Uterus (tissue), 2 donors: ENCODE measurements at regions not wholly inside any gene's neighbourhood (a gene's known extent, or its start where the extent isn't known, plus 50 kb on each side); places are given as distances from the start of the nearest gene placed in this dataset.

Experiments
- CTCF ChIP-seq, 4 experiments: fragments of 200-600 bp in 2 of 4; fragments of 450-650 bp in 2 of 4; sonication (generic) in 2 of 4; IDR thresholded peaks; one replicate each; pipeline ENCODE4 v1.5.1; 2016 to 2019; ENCODE audit warnings: antibody characterized with exemption in 4 of 4, mild to moderate bottlenecking in 2 of 4, moderate library complexity in 1 of 4
- POLR2A ChIP-seq, 2 donors: fragments of 450-650 bp; IDR thresholded peaks; one replicate each; pipeline ENCODE4 v1.6.1; 2016; ENCODE audit warnings: antibody characterized with exemption in 2 of 2, mild to moderate bottlenecking in 1 of 2, moderate library complexity in 1 of 2

GRCh38 chr4:19657856-19658255 lies 593.8 kb upstream of the SLIT2 start:
- TF ChIP-seq CTCF (IDR thresholded peaks at IDR 0.05) (no peak), POLR2A (IDR thresholded peaks at IDR 0.05) (no peak)
